Middle frontal gyrus (tissue), 1 donor: ENCODE measurements at regions not wholly inside any gene's neighbourhood (a gene's known extent, or its start where the extent isn't known, plus 50 kb on each side); places are given as distances from the start of the nearest gene placed in this dataset.

ENCODE experiments used
- DNase-seq: peaks from one replicate; pipeline ENCODE4 v3.0.0-alpha.2; 2015; ENCODE audit warnings: low spot score; ENCODE audit errors: extremely low spot score

DNA sequence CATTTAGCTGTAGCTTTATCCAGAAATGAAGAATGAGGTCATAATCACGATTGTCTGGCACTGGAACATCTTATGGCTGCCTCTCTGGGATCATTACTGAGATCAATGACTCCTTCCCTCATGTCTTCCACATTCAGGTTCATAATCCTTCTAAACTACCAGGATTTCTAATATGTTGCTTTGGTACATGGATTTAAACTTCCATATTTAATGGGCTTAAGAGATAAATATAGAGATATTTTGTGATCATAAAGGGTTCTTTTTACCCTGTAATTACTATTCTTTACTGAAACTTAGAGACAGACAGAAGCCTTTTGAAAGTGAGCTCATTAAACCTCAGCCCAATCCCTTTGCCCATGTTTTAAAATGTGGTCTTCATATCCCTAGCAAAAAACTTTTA lies 575.4 kb upstream of the ALCAM start:
- DNase-seq: no peak

DNA sequence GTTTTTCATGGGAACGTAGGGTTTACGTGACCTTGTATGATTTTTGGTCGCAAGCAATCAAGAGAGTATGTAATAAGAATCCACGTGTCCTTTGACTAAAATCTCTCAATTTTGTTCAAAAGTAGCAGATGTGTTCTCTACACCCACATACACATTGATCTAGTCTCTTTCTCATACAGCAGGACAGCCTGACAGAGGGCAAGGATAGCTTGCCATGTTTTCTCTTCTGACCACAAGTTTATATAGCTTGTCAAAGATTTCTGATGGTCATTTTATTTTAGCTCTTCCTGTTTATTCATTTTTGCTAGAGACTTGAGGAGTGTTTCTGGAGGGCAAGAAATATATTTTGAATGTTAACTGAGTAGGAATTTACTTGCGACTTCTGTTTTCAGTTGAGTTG lies 570.2 kb upstream of the ALCAM start:
- no peak for DNase-seq

DNA sequence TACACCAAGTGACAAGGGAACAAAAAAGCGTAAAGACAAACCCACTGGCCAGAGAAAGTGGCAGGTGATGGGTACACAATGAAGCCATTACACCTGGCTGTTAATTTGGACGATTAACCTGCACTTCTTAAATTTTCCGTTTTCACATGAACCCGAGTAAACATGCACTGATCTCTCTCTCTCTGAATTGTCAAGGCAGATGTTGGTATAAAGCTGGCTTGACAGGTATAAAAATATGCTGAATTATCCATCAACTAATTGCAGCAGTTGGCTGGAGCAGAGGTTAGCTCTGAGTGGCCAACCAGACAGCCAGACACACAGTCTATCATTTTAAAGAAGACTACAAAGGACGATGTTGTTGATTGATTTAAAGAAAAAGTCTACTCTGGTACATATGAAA lies 561.7 kb upstream of the ALCAM start:
- no peak for DNase-seq

DNA sequence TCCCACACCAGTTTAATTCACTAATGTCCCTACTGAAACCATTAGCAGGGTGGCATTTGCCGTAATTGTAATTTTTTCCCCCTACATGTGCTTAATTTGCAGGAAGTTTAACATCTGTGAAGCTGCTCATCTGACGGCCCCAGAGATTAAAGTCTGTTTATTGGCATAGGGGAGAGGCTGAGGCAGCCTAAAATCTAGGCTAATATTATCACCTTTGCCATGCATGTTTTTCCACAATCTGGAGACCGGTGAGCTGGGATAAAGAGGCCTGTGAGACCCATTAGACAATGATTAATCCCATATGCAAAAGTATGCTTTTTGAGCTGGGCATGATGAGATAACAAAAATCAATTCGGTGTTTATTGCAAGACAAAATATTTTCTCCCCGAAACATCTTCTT lies 561.2 kb upstream of the ALCAM start:
- no peak for DNase-seq

DNA sequence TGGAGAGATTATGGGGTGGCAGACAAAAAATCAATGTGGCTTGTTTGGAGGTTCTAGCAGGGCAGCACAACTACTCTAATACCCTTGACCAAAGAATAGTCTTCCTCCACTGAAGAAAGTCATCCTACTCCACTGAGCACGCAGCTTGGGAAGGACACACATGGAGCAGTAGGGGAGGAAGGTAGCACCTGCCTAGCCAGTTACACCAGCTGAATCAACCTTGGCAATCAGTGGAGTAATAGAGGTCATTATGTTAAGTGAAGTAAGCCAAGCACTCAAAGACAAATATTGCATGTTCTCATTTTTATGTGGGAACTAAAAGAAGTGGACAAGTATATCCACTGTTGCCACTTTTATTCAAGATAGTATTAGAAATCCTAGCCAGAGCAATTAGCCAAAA lies 555.8 kb upstream of the ALCAM start:
- DNase-seq: no peak

DNA sequence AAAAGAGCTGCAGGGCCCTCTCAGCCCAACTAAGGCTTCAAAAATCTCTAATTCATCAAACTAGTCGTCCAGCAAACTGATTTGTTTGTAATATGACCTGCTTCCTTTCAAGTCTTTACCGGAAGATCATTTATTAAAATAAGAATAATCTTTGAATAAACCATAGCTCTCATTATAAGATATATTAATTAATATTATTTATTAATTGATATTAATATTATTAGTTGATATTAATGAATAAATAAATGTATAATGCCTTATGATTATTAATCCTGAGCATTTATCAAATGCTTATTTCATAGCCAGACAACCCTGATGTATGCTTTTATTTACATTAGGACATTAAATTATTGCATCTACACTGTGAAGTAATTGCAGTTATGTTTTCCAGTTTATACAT lies 550.7 kb upstream of the ALCAM start:
- DNase-seq: no peak

DNA sequence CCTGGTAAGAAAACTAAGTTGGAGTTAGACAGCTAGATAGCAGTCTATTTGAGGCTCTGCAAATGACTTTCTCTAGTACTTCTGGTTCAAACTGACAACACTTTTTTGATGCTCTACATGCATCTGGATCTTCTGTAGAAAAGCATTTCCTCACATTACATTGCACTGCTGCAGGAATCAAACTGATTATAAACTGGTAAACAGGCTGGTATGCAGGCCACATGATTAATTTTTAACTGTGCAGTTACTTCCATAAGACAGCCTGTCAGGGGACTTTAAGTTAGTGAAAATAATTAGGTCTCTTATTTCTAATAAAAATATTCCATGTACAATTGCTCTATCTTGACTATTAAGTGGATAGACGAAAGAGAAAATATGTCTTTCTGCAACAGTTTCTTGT lies 550.0 kb upstream of the ALCAM start:
- no peak for DNase-seq

DNA sequence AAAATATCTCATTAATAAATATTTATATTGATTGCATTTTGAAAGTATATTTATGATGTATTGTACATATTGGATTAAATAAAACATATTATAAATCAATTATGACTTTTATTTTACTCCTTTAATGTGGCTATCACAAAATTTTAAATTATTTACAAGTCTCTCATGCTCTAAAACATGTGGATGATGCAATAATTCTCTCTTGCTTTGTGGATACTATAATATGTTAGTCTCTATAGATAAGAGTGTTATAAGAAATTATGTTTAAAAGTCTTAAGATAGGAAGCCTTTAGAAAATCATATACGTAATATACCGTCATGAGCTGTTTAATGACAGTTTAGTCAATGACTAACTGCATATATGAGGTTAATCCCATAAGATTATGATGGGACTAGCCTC lies 547.4 kb upstream of the ALCAM start:
- DNase-seq: no peak

DNA sequence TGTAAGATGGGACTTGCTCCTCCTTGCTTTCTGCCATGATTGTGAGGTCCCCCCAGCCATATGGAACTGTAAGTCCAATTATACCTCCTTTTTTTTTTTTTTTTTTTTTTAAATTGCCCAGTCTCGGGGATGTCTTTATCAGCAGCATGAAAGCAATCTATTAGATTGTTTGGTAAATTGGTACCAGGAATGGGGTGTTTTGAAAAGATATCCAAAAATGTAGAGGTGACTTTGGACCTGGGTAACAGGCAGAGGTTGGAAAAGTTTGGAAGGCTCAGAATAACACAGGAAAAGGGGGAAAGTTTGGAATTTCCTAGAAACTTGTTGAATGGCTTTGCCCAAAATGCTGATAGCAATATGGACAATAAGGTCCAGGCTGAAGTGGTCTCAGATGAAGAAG lies 545.8 kb upstream of the ALCAM start:
- DNase-seq: no peak

DNA sequence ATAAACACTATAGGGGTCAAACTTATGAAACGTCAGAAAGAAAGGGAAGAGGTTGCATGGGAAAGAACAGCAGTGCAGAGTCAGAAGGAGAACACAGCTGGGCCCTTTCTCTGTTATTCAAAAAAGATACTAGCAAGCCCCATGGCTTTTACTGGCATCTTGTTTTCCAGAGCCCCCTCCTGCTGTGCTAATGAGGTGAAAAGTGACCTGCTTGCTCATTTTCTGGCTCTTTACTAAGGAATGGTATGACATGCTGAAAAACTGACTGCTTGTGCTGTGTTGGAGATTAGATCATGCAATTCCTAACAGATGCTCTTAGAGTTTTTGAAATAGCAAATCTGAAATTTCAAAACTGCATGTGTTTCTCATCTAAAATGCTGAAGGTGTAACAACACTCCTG lies 541.6 kb upstream of the ALCAM start:
- DNase-seq: no peak

DNA sequence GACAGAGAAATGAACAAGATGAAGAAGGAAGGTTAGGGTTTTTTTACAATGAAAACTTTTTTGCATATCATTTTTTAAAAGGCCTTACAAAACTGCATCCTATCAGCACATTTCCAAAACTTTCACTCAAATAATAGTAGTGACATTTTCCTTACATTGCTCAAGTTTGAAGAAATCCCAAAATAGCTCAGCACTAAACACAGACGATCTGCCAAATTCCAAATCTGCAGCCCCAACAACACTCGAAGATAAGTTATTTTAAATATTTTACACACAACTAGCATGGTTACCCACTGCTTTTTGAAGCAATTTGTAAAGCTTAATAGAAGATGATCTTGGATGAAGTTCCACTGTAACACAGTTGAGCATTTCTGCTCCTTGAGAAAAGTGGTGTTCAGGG lies 535.6 kb upstream of the ALCAM start:
- DNase-seq: no peak

DNA sequence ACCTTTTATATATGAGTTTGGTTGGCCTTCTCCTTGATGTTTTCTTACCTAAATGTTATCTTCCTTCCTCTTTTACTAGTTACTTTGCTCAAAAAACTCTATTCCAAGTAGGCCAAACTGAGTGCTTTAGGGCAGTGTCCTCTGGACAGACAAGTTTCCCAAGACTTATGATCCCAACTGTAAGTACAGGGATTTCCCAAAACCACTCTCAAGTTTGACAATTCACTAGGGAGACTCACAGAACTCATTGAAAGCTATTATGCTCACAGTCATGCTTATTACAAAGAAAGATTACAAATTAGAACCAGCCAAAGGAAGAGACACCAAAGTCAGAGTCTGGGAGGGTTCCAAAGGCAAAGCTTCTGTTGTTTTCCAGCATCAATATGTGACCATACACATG lies 534.2 kb upstream of the ALCAM start:
- DNase-seq: no peak

DNA sequence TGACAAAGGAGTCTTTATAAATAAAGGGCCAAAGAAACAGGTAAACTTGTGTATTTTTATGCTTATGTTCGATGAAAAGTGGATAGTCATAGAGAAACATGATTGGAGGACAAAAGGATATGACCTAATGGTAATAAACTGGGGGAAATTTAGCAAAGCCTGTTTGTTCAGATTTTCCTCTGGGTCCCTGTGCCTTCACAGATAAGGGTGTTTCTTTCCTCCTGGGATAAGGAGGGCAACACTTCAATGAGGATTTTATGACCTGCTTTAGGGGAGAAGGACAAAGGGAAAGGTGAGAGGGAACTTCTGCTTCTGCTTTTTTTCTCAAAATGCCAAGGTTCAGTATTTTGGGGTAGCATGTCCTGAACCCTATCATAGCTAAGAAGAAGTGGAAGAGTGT lies 531.3 kb upstream of the ALCAM start:
- DNase-seq: no peak

DNA sequence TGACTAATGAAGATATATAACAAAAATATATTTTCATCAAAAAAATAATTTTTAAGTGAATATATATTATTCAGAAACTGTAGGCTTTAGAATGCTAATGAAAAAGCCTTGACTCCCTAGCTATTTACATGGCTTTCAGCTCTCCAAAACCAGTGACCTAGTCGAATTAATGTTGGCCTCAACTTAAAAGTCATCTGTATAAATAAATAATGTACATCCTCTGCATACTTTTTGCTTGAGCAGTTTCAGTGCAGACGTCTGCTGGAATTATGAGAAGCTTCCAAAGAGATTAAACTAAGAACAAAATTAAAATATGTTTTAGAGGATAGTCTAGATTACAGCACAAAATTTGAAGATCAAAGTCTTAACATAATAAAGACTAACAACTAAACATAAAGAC lies 520.4 kb upstream of the ALCAM start:
- DNase-seq: no peak

DNA sequence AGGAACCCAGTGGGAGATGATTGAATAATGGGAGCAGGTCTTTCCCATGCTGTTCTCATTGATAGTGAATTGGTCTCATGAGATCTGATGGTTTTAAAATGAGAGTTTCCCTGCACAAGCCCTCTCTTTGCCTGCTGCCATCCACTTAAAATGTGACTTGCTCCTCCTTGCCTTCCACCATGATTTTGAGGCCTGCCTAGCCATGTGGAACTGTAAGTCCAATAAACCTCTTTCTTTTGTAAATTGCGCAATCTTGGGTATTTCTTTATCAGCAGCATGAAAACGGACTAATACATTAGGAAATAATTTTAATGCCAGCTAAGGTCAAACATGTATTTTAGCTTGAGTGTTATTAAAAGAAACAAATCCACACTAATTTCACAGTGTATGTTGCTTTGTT lies 517.6 kb upstream of the ALCAM start:
- no peak for DNase-seq

DNA sequence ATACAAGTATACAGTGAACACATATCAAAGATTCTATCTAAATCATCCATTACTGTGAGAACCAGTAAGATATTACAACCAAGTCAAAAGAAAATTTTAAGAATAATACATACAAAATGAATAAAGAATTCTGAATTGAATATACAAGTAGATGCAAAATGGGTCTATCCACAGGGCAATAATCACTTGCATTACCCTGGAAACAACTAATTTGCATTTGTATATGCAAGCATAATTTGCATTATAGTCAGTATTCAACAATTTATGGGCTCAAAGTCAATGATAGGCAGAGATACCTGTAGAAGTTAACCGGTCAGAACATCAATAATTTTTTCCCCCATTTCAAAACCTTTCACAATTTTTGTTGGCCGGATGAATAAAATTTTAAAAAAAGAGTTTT lies 512.2 kb upstream of the ALCAM start:
- no peak for DNase-seq

DNA sequence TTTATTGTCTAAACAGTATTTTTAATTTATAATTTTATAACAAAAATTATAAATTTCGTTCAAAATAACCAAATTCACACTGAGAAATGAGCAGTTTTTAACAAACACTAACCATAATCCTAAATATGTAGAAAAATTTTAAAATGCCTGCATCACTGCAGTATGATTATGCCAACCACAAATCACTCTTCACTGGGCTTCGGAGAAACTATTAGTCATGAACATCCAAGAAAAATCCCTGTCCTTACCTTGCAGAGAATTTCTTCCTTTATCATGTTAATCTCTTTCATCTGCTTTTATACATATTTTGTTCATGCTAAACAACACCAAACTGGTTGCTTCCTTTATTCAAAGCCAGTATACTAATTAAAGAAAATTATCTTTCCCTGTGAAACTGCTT lies 511.0 kb upstream of the ALCAM start:
- no peak for DNase-seq

DNA sequence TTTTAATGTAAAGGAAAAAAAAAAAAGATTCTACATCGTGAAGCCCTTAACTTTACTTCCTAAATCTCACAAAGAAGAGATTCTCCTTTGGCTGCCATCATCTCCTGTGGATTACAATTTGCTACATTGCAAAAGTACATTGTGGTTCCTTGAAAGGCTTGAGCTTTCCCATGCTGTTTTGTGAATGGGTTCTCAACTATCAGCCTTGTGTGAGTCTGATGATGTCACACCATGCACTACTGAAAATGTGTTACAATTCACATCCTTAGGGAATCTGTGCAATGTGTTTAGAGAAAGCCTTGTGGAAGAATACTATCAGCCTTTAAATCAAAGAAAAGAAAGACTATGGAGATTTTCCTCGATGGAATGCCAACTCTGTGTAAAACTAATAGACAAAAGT lies 510.0 kb upstream of the ALCAM start:
- no peak for DNase-seq

DNA sequence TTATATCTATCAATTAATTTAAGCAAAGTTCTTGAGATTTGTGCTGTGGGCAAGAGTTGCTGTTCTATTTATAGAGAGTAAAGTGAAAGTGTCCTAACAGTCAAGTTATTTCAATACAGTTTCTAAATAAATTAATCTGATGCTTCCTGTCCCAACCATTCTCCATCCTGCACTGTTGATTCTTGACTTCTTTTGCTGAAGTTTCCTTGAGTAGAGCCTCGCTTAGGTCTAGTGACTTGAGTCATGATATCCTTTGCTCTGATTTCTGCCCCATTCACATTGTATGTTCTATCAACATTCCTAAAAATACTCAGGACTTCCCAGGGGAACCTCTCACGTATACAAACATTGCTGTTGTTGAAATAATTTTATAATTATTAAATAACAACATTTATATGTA lies 498.4 kb upstream of the ALCAM start:
- no peak for DNase-seq

DNA sequence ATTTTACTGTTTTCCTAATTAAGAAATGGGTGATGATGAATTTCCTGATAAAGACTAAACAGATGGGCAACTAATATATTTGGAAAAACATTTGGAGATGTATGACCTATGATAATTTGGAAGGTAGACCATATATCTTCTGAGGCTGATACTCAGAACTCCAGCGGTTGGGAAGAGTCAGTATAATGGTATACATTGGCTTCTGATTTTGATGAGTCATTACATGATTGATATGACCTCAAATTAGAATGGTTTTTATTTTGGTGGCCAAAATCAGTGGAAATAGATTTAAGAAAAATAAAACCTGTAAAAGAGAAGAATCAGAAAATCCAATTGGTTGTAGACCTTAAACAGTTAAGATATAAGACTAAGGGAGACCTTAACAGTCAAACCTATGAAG lies 496.4 kb upstream of the ALCAM start:
- DNase-seq: no peak

DNA sequence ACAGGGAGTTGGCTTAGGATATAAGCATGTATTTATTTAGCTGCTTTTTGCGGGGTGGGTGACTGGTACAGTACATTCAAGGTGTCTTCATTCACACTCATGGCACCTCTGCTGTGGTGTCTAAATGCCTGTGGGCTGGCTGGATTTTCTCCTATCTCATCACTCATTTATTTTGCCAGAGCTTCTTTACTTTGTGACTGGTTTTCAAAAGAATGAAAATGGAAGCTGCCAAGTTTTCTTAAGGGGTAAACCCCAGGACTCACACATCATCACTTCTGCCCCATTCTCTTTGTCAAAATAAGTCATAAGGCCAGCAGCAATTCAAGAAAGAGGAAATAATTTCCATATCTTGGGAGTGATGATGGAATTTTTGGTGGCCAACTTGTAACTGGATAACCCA lies 493.4 kb upstream of the ALCAM start:
- DNase-seq: no peak

DNA sequence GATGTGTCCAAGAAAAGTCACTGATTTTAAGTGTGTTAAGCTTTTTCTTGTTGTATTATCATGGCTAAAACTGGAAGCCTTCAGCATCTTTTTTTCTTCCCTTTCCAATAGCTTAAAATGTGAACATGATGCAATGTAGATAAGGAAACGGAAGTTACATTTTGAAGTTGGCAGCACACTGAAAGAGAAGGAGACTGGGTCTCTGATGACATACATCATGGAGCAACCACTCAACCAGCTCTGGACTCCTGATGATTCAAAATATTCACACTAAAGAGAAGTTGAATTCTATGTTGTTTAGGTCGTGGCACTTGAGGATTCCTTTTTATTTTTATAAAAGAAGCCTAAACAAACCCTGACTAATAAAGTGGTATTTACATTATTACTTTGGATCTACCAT lies 488.3 kb upstream of the ALCAM start:
- DNase-seq: no peak

DNA sequence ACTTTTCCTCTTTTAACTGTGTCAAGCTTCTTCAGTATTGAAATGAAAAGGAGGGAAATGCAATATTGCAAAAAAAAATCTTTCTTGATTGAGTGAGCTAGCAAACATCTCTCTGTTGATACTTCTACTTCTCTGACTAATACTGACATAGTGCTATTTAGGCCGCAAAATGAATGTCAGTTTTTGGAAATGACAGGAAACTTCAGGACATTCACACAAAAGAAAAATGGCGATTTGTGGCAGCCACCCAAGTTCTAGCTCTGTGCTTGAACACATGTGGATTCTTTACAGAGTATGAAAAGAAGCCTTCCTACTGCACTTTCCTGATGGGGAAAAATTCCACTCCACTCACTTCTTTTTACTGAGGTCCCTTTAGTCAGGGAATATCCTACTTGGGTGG lies 486.8 kb upstream of the ALCAM start:
- DNase-seq: no peak

DNA sequence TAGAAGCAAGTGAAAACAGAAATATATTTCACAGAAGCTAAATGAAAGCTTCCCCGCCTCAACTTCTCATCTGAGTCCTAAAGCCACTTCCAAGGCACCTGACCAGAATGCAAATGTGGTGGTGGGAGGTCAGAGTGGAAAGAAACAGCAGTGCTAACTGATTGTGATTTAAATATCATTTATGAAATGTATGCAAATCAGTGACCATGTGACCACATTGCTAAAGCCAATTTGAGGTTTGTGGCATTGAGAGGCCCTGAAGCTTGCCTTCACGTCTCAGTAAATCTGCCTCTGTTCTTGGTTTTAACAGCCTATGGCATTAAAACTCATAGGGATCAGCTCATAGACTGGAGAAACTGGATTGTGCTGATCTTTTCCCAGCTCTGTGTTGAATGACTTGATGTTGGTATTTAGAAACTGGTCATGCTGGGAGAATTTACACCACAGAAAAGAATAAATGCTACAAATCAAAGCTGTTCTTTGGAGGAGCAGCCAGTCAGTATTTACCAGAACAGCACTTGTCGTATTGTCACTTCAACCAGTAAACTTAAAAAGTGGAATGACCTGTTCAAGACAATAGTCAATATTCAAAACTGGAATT lies 481.4 kb upstream of the ALCAM start:
- no peak for DNase-seq
